ENCODE measurements at regions not wholly inside any gene's neighbourhood (a gene's known extent, or its start where the extent isn't known, plus 50 kb on each side); places are given as distances from the start of the nearest gene placed in this dataset.
"Not testable (repeated sequence)": the region's sequence is repeated elsewhere in the genome, so short reads cannot be mapped to it uniquely, and the experiment has no call there.

GRCh38 chrX:122982521-122982920 is 201.6 kb upstream of the GRIA3 start:
- Histone ChIP-seq H3K36me3 (no peaks in the 10 kb centered on the region), H3K4me1 (no peaks in the 10 kb centered on the region), H3K27ac (no peak overlapping the region), H3K4me3 (no peak overlapping the region), H3K9me3 (replicated peaks) (no peaks in the 10 kb centered on the region), H3K27me3 (no peaks in the 10 kb centered on the region)
- no peak for DNase-seq

DNA sequence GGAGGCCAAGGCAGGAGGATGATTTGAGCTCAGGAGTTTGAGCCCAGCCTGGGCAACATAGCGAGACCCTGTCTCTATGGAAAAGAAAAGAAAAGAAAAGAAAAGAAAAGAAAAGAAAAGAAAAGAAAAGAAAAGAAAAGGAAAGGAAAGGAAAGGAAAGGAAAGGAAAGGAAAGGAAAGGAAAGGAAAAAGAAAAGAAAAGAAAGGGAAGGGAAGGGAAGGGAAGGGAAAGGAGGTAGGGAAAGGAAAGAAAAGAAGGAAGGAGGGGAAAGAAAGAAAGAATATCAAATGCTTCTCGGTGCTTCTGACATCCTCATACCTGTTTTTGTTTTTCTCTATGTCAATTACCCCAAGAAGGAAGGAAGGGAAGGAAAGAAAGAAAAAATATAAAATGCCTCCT is 181.2 kb upstream of the GRIA3 start:
- DNase-seq; H3K4me1 ChIP-seq; H3K4me3 ChIP-seq; H3K36me3 ChIP-seq; H3K27ac ChIP-seq; H3K27me3 ChIP-seq; H3K9me3 ChIP-seq (replicated peaks): not testable (repeated sequence)

- Histone ChIP-seq H3K4me1 (no peaks in the 10 kb centered on the region), H3K36me3 (no peaks in the 10 kb centered on the region), H3K27me3 (no peaks in the 10 kb centered on the region), H3K9me3 (replicated peaks) (no peaks in the 10 kb centered on the region), H3K27ac (no peak overlapping the region), H3K4me3 (no peak overlapping the region)
- no peak for DNase-seq
These were observed 170.9 kb upstream of the GRIA3 start for GRCh38 chrX:123013141-123013540.

DNA sequence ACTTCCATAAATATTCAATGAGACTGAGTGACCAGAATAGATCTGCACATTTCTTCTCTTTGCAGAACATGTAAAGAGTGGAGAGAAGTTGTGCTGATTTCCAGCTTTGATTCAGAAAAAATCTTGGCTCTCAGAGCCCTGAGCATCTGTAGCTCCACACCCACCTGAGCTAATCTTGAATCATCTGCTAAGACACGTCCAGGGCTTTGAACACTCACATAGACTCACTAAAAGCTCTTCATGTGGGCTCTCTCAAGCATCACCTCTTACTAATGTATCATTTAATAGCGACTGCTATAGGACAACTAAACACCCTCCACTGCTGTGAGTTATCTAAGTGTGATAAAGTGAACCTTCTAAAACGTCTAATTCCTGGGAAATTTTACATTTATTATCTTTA is 147.7 kb upstream of the GRIA3 start:
- no peak for DNase-seq
- Histone ChIP-seq H3K27me3 (no peaks in the 10 kb centered on the region), H3K4me3 (no peak overlapping the region)

DNA sequence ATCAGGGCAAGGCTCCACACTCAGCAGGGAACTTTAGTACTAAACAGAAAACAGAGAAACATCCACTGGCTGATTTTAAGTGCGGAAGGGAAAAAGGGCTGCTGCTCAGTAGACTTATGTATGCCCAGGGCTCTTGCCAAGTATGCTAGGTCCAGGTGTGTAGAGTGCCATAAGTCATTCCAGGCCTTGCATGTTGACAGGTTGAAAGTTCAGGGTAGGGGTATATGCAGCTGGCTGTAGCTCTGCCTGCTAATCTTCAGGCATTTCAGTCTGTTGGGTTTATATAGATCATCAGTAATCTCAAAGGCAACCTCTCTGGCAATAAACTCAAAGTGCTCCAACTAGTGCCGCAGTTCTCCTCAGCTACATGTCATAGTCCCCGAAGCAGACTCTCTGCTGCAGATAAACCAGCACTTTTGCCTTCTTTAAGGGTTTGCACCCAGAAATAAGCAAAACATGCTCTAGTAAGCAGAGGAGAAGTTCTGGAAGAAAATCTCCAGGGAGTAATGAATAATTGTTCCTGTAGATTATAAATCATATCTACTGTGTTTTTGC is 134.9 kb upstream of the GRIA3 start:
- Histone ChIP-seq H3K36me3 (no peaks in the 10 kb centered on the region), H3K9me3 (replicated peaks) (no peaks in the 10 kb centered on the region), H3K4me3 (no peak overlapping the region), H3K27ac (no peak overlapping the region), H3K4me1 (no peaks in the 10 kb centered on the region), H3K27me3 (no peaks in the 10 kb centered on the region)
- DNase-seq, result no peak

More for the DNA sequence above, 147.7 kb upstream of the GRIA3 start:
- Histone ChIP-seq H3K27ac (no peak overlapping the region), H3K9me3 (replicated peaks) (no peaks in the 10 kb centered on the region), H3K36me3 (no peaks in the 10 kb centered on the region), H3K4me1 (no peaks in the 10 kb centered on the region)

- Histone ChIP-seq H3K27ac (no peak overlapping the region), H3K36me3 (no peaks in the 10 kb centered on the region), H3K4me3 (no peak overlapping the region), H3K4me1 (no peaks in the 10 kb centered on the region), H3K27me3 (no peaks in the 10 kb centered on the region), H3K9me3 (replicated peaks) (no peaks in the 10 kb centered on the region)
- DNase-seq, result no peak
These were observed 123.1 kb upstream of the GRIA3 start for GRCh38 chrX:123060986-123061385.

GRCh38 chrX:123064053-123064452 is 120.0 kb upstream of the GRIA3 start:
- H3K4me3 ChIP-seq, result no peak overlapping the region
- no peaks in the 10 kb centered on the region for H3K4me1 ChIP-seq
- no peak overlapping the region for H3K27ac ChIP-seq
- H3K27me3 ChIP-seq, result no peaks in the 10 kb centered on the region
- no peaks in the 10 kb centered on the region for H3K36me3 ChIP-seq
- DNase-seq, result no peak
- no peaks in the 10 kb centered on the region for H3K9me3 ChIP-seq (replicated peaks)

- no peak for DNase-seq
- no peaks in the 10 kb centered on the region for H3K27me3 ChIP-seq
- H3K9me3 ChIP-seq (replicated peaks), result no peaks in the 10 kb centered on the region
- no peaks in the 10 kb centered on the region for H3K36me3 ChIP-seq
- no peak overlapping the region for H3K27ac ChIP-seq
- peaks cover 11% of the 10 kb centered on the region for H3K4me1 ChIP-seq
- H3K4me3 ChIP-seq, result no peak overlapping the region
These were observed 111.2 kb upstream of the GRIA3 start for GRCh38 chrX:123072686-123073385.

DNA sequence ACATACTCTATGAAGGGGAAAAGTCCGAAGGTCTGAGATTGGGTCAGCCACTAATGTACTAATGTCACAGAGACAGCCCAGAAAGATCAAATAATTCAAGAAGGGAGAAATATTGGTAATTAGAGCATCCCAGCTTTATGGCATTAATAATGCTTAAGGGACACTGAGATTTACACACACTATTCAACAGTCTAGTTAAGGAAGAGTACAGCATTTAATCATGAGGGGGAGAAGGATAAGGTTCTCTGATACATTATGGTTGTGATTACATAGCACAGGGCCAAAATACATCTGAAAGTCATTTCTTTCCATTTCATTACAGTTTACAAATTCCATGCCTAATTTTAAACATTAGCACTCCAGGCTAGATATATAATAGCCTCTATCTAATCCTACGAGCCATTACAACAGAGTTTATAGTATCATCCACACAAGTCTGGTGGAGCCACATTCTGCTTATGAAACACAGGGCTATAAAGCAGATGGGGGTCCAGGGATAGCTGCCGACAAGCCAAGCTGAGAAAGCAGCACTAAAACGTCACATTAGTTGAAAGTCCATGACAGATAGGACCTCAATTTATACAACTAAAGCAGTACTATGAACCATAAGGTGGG is 108.0 kb upstream of the GRIA3 start:
- Histone ChIP-seq H3K4me3 (no peak overlapping the region), H3K27me3 (no peaks in the 10 kb centered on the region), H3K36me3 (no peaks in the 10 kb centered on the region), H3K4me1 (peaks cover 27% of the 10 kb centered on the region), H3K27ac (no peak overlapping the region), H3K9me3 (replicated peaks) (no peaks in the 10 kb centered on the region)
- DNase-seq, result no peak

DNA sequence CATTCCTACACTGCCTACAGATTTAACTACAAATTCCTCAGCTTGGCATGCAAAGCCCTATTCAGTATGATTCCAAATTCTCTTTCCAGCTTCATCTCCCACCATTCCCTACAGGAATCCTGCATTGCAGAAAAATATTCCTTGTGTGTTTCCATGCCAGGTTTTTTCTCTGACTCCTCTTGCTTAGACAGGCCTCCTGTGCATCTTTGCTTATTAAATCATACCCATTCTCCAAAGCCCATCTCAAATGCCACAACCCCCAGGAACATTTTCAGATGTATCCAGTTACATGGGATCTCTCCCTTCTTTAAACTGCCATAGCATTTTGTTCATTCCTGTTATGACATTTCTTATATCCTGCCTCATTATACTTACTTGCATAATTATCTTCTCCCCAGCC is 106.4 kb upstream of the GRIA3 start:
- Histone ChIP-seq H3K36me3 (no peaks in the 10 kb centered on the region), H3K4me3 (no peak overlapping the region), H3K27me3 (no peaks in the 10 kb centered on the region), H3K9me3 (replicated peaks) (no peaks in the 10 kb centered on the region), H3K27ac (peak overlapping the region; percentile 54), H3K4me1 (peaks cover 41% of the 10 kb centered on the region)
- peak; percentile 31 to 67 for DNase-seq

- no peak for DNase-seq
- Histone ChIP-seq H3K4me3 (no peak overlapping the region), H3K27ac (peak overlapping the region; percentile 87), H3K4me1 (peaks cover 41% of the 10 kb centered on the region), H3K36me3 (no peaks in the 10 kb centered on the region), H3K9me3 (replicated peaks) (no peaks in the 10 kb centered on the region), H3K27me3 (no peaks in the 10 kb centered on the region)
These were observed 104.0 kb upstream of the GRIA3 start for GRCh38 chrX:123080065-123080464.

DNA sequence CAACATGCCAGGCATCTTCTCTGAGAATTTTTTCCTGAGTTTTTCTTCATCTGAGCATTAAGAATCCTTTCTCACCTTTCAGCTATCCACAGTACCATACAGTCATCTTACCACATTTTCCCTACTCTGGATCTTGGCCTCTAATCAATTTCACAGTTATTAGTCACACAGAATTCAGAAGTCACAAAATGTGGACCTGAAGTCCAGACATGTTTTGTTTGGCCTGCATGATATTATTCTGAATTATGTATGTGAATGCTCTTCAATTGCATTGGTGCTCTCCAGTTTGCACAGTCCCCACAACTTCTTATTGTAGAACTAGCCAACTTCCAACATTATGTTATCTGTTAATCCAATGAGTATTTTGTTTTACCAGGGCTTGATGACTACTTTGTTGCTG is 102.3 kb upstream of the GRIA3 start:
- H3K4me1 ChIP-seq, result peaks cover 37% of the 10 kb centered on the region
- peak; percentile 20 to 69 for DNase-seq
- no peaks in the 10 kb centered on the region for H3K36me3 ChIP-seq
- H3K9me3 ChIP-seq (replicated peaks), result no peaks in the 10 kb centered on the region
- H3K27ac ChIP-seq, result peak overlapping the region; percentile 87
- no peaks in the 10 kb centered on the region for H3K27me3 ChIP-seq
- H3K4me3 ChIP-seq, result no peak overlapping the region

DNA sequence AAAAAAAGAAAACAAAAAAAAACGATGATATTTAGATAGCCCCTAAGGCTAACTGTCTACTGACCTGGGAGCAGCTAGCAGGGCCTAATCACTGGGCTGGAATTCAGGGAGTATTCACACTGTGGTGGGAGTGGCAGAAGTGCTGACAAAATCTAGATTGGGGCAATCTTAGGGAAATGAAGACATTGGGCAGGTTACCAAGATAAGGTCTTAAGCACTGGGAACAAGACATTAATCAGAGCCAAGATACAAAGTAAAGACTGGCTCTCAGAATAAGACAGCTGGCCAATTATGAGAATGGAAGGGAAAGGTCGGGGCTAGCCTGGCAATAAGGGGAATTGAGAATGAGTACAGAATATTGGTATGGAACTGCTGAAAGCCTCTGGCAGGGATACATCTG is 100.2 kb upstream of the GRIA3 start:
- Histone ChIP-seq H3K9me3 (replicated peaks) (no peaks in the 10 kb centered on the region), H3K36me3 (no peaks in the 10 kb centered on the region), H3K27ac (no peak overlapping the region), H3K4me3 (no peak overlapping the region), H3K4me1 (peaks cover 22% of the 10 kb centered on the region), H3K27me3 (no peaks in the 10 kb centered on the region)
- DNase-seq, result no peak

GRCh38 chrX:123084797-123085196 is 99.3 kb upstream of the GRIA3 start:
- Histone ChIP-seq H3K36me3 (no peaks in the 10 kb centered on the region), H3K4me3 (no peak overlapping the region), H3K27ac (no peak overlapping the region), H3K4me1 (peaks cover 22% of the 10 kb centered on the region), H3K9me3 (replicated peaks) (no peaks in the 10 kb centered on the region), H3K27me3 (no peaks in the 10 kb centered on the region)
- DNase-seq, result no peak

- no peaks in the 10 kb centered on the region for H3K36me3 ChIP-seq
- peaks cover 20% of the 10 kb centered on the region for H3K4me1 ChIP-seq
- no peaks in the 10 kb centered on the region for H3K27me3 ChIP-seq
- DNase-seq, result no peak
- no peak overlapping the region for H3K27ac ChIP-seq
- no peaks in the 10 kb centered on the region for H3K9me3 ChIP-seq (replicated peaks)
- H3K4me3 ChIP-seq, result no peak overlapping the region
These were observed 98.7 kb upstream of the GRIA3 start for GRCh38 chrX:123085311-123085940.
